OCI-LY3 (cell line): ENCODE measurements at regions not wholly inside any gene's neighbourhood (a gene's known extent, or its start where the extent isn't known, plus 50 kb on each side); places are given as distances from the start of the nearest gene placed in this dataset.

Source experiments
- H2AFZ ChIP-seq: fragments of 200-600, 300-600 bp; shearing (Covaris generic); 2 replicates; pipeline ENCODE4 v1.6.0; 2014; ENCODE audit warnings: antibody characterized with exemption, low read depth, low read length
- H3K27ac ChIP-seq: fragments of 200-600, 300-600 bp; sonication (generic); 2 replicates; pipeline ENCODE4 v1.5.1; 2014; ENCODE audit warnings: mild to moderate bottlenecking, low read length, moderate library complexity, mixed read lengths
- H3K27me3 ChIP-seq: fragments of 200-600, 300-600 bp; sonication (generic); 2 replicates; pipeline ENCODE4 v1.6.1; 2014; ENCODE audit warnings: low read depth, low read length, mixed read lengths
- H3K36me3 ChIP-seq: fragments of 200-600, 300-600 bp; sonication (generic); replicated peaks from 2 replicates; pipeline ENCODE3; 2014; ENCODE audit warnings: low read depth, low read length, mixed read lengths
- H3K4me1 ChIP-seq: fragments of 300-600, 200-600 bp; sonication (generic); 2 replicates; pipeline ENCODE4 v1.6.1; 2014; ENCODE audit warnings: low read length, mixed read lengths
- H3K4me2 ChIP-seq: fragments of 200-600, 300-600 bp; sonication (generic); 2 replicates; pipeline ENCODE4 v1.6.1; 2014; ENCODE audit warnings: low read length, mixed read lengths
- H3K4me3 ChIP-seq: fragments of 300-600, 200-600 bp; sonication (generic); 2 replicates; pipeline ENCODE4 v1.5.1; 2014; ENCODE audit warnings: antibody characterized with exemption, mild to moderate bottlenecking, low read length, moderate library complexity
- H3K79me2 ChIP-seq: fragments of 300-600, 200-600 bp; shearing (Covaris generic); 2 replicates; pipeline ENCODE4 v1.6.1; 2014; ENCODE audit warnings: mild to moderate bottlenecking, low read length, mixed read lengths
- H3K9ac ChIP-seq: fragments of 300-600, 200-600 bp; shearing (Covaris generic); 2 replicates; pipeline ENCODE4 v1.6.0; 2014; ENCODE audit warnings: mild to moderate bottlenecking, low read length, moderate library complexity
- H3K9me3 ChIP-seq: fragments of 200-600, 300-600 bp; shearing (Covaris generic); 2 replicates; pipeline ENCODE4 v1.6.1; 2014; ENCODE audit warnings: low read length, mixed read lengths; ENCODE audit not compliant: insufficient read depth
- H4K20me1 ChIP-seq: fragments of 200-600, 300-600 bp; sonication (generic); 2 replicates; pipeline ENCODE4 v1.6.1; 2016; ENCODE audit warnings: low read length, mixed read lengths; ENCODE audit not compliant: insufficient read depth
- CTCF ChIP-seq: fragments of 200-600, 300-600 bp; sonication (generic); IDR thresholded peaks from 2 replicates; pipeline ENCODE4 v1.5.1; 2014; ENCODE audit warnings: antibody characterized with exemption, low read length, low read depth
- EZH2phosphoT487 ChIP-seq: fragments of 200-600 bp; shearing (Covaris generic); IDR thresholded peaks from 2 replicates; pipeline ENCODE4 v1.6.1; 2018; ENCODE audit warnings: antibody characterized with exemption, mixed run types, low read depth

- TF ChIP-seq EZH2phosphoT487 (no peak), CTCF (no peak)
- Histone ChIP-seq H3K79me2 (no peaks in the 10 kb centered on the region), H3K9me3 (peaks cover 27% of the 10 kb centered on the region), H4K20me1 (no peaks in the 10 kb centered on the region), H3K4me1 (no peaks in the 10 kb centered on the region), H3K27ac (no peak overlapping the region), H3K4me3 (no peak overlapping the region), H2AFZ (no peak overlapping the region), H3K4me2 (no peak overlapping the region), H3K36me3 (peaks cover 15% of the 10 kb centered on the region), H3K27me3 (no peaks in the 10 kb centered on the region), H3K9ac (no peak overlapping the region)
Observed at GRCh38 chr1:172915271-172915670, 135.5 kb downstream of the TNFSF18 start.

- H3K9me3 ChIP-seq = peaks cover 27% of the 10 kb centered on the region
- H2AFZ ChIP-seq = no peak overlapping the region
- H3K79me2 ChIP-seq = no peaks in the 10 kb centered on the region
- no peak overlapping the region for H3K27ac ChIP-seq
- H3K4me1 ChIP-seq = no peaks in the 10 kb centered on the region
- no peaks in the 10 kb centered on the region for H4K20me1 ChIP-seq
- no peaks in the 10 kb centered on the region for H3K27me3 ChIP-seq
- no peak overlapping the region for H3K4me3 ChIP-seq
- H3K36me3 ChIP-seq = peaks cover 15% of the 10 kb centered on the region
- no peak overlapping the region for H3K4me2 ChIP-seq
- no peak for TF ChIP-seq EZH2phosphoT487
- TF ChIP-seq CTCF = no peak
- no peak overlapping the region for H3K9ac ChIP-seq
Observed at GRCh38 chr1:172916116-172916515, 134.6 kb downstream of the TNFSF18 start.

GRCh38 chr1:172917972-172918371 lies 132.8 kb downstream of the TNFSF18 start:
- TF ChIP-seq CTCF (no peak), EZH2phosphoT487 (no peak)
- no peak overlapping the region for H3K4me3 ChIP-seq
- H3K4me2 ChIP-seq = no peak overlapping the region
- no peaks in the 10 kb centered on the region for H3K27me3 ChIP-seq
- no peak overlapping the region for H2AFZ ChIP-seq
- no peak overlapping the region for H3K9ac ChIP-seq
- no peaks in the 10 kb centered on the region for H3K79me2 ChIP-seq
- H3K4me1 ChIP-seq = no peaks in the 10 kb centered on the region
- no peak overlapping the region for H3K27ac ChIP-seq
- peaks cover 9% of the 10 kb centered on the region for H3K36me3 ChIP-seq
- peaks cover 17% of the 10 kb centered on the region for H3K9me3 ChIP-seq
- H4K20me1 ChIP-seq = no peaks in the 10 kb centered on the region

- Histone ChIP-seq H3K27me3 (no peaks in the 10 kb centered on the region), H3K4me1 (no peaks in the 10 kb centered on the region), H3K79me2 (no peaks in the 10 kb centered on the region), H2AFZ (no peak overlapping the region), H3K4me2 (no peak overlapping the region), H4K20me1 (no peaks in the 10 kb centered on the region), H3K4me3 (no peak overlapping the region), H3K27ac (no peak overlapping the region), H3K9me3 (peaks cover 12% of the 10 kb centered on the region), H3K36me3 (peaks cover 4% of the 10 kb centered on the region), H3K9ac (no peak overlapping the region)
- TF ChIP-seq CTCF (no peak), EZH2phosphoT487 (no peak)
Observed at GRCh38 chr1:172918478-172918877, 132.3 kb downstream of the TNFSF18 start.
